Keratinocyte (primary cell): ENCODE measurements at regions not wholly inside any gene's neighbourhood (a gene's known extent, or its start where the extent isn't known, plus 50 kb on each side); places are given as distances from the start of the nearest gene placed in this dataset.

Experiments
- EZH2 ChIP-seq: IDR thresholded peaks from one replicate; pipeline ENCODE4 v1.6.1; 2012; ENCODE audit warnings: inconsistent platforms, mild to moderate bottlenecking, low read length, moderate library complexity
- TF ChIP-seq, protein P1 (sequence below), 3 experiments: IDR thresholded peaks in 1 of 3; conservative IDR thresholded peaks in 1 of 3; optimal IDR thresholded peaks in 1 of 3; 2 replicates in 2 of 3; 3 replicates in 1 of 3; pipeline versions ENCODE3 to v1.5.1; 2011; ENCODE audit warnings: low read length in 3 of 3, mild to moderate bottlenecking in 3 of 3, moderate library complexity in 2 of 3, control low read depth in 1 of 3, inconsistent platforms in 1 of 3; ENCODE audit not compliant: insufficient read depth in 2 of 3; ENCODE audit errors: extremely low read depth in 1 of 3

GRCh38 chr16:60611844-60612243 lies 1424.4 kb downstream of the CDH8 start:
- TF ChIP-seq, protein P1, sequence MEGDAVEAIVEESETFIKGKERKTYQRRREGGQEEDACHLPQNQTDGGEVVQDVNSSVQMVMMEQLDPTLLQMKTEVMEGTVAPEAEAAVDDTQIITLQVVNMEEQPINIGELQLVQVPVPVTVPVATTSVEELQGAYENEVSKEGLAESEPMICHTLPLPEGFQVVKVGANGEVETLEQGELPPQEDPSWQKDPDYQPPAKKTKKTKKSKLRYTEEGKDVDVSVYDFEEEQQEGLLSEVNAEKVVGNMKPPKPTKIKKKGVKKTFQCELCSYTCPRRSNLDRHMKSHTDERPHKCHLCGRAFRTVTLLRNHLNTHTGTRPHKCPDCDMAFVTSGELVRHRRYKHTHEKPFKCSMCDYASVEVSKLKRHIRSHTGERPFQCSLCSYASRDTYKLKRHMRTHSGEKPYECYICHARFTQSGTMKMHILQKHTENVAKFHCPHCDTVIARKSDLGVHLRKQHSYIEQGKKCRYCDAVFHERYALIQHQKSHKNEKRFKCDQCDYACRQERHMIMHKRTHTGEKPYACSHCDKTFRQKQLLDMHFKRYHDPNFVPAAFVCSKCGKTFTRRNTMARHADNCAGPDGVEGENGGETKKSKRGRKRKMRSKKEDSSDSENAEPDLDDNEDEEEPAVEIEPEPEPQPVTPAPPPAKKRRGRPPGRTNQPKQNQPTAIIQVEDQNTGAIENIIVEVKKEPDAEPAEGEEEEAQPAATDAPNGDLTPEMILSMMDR (optimal IDR thresholded peaks at IDR 0.05 in 1 of 3, IDR thresholded peaks at IDR 0.05 in 1 of 3, conservative IDR thresholded peaks at IDR 0.05 in 1 of 3; ENCODE audit: extremely low read depth in 1 of 3, insufficient read depth in 2 of 3, low read length in 3 of 3), result no peak
- TF ChIP-seq EZH2, result no peak
